ENCODE measurements at regions not wholly inside any gene's neighbourhood (a gene's known extent, or its start where the extent isn't known, plus 50 kb on each side); places are given as distances from the start of the nearest gene placed in this dataset.

- TF ChIP-seq CTCF (IDR thresholded peaks at IDR 0.05) (no peak), POLR2A (IDR thresholded peaks at IDR 0.05) (no peak)
These were observed 313.9 kb upstream of the SPANXN4 start for GRCh38 chrX:142711796-142712290.

All from right lobe of liver (tissue), 4 donors.